ENCODE measurements at regions not wholly inside any gene's neighbourhood (a gene's known extent, or its start where the extent isn't known, plus 50 kb on each side); places are given as distances from the start of the nearest gene placed in this dataset.

- Histone ChIP-seq H3K4me1 (no peaks in the 10 kb centered on the region), H3K4me3 (ENCODE audit: low read depth, low read length) (no peak overlapping the region), H2AFZ (no peak overlapping the region), H3K9me3 (ENCODE audit: control insufficient read depth, low read length) (no peaks in the 10 kb centered on the region), H3K4me2 (ENCODE audit: low read length) (no peak overlapping the region), H3K27me3 (ENCODE audit: control insufficient read depth, insufficient read depth, low read length) (no peaks in the 10 kb centered on the region), H3K36me3 (ENCODE audit: control insufficient read depth, insufficient read depth, low read length) (no peaks in the 10 kb centered on the region), H3K27ac (no peak overlapping the region), H3K79me2 (no peaks in the 10 kb centered on the region), H3K9ac (no peak overlapping the region)
- TF ChIP-seq CTCF (IDR thresholded peaks at IDR 0.05): no peak
Measured at GRCh38 chr18:64659196-64659595, 510.3 kb upstream of the LINC00305 start.

- Histone ChIP-seq H3K27me3 (ENCODE audit: control insufficient read depth, insufficient read depth, low read length) (no peaks in the 10 kb centered on the region), H2AFZ (no peak overlapping the region), H3K27ac (no peak overlapping the region)
Measured at GRCh38 chr18:64653068-64653467, 504.2 kb upstream of the LINC00305 start.

GRCh38 chr18:64650068-64650467 is 501.2 kb upstream of the LINC00305 start:
- Histone ChIP-seq H3K9me3 (ENCODE audit: control insufficient read depth, low read length) (no peaks in the 10 kb centered on the region), H3K4me3 (ENCODE audit: low read depth, low read length) (no peak overlapping the region), H3K27ac (no peak overlapping the region), H2AFZ (no peak overlapping the region), H3K27me3 (ENCODE audit: control insufficient read depth, insufficient read depth, low read length) (no peaks in the 10 kb centered on the region), H3K4me2 (ENCODE audit: low read length) (no peak overlapping the region), H3K36me3 (ENCODE audit: control insufficient read depth, insufficient read depth, low read length) (no peaks in the 10 kb centered on the region), H3K9ac (no peak overlapping the region), H3K4me1 (no peaks in the 10 kb centered on the region), H3K79me2 (no peaks in the 10 kb centered on the region)
- TF ChIP-seq CTCF (IDR thresholded peaks at IDR 0.05): no peak

More at GRCh38 chr18:64653068-64653467, 504.2 kb upstream of the LINC00305 start:
- no peak overlapping the region for H3K9ac ChIP-seq
- no peaks in the 10 kb centered on the region for H3K36me3 ChIP-seq (ENCODE audit: control insufficient read depth, insufficient read depth, low read length)
- H3K4me2 ChIP-seq (ENCODE audit: low read length): no peak overlapping the region
- H3K9me3 ChIP-seq (ENCODE audit: control insufficient read depth, low read length): no peaks in the 10 kb centered on the region
- no peaks in the 10 kb centered on the region for H3K4me1 ChIP-seq
- TF ChIP-seq CTCF (IDR thresholded peaks at IDR 0.05): no peak
- no peaks in the 10 kb centered on the region for H3K79me2 ChIP-seq
- H3K4me3 ChIP-seq (ENCODE audit: low read depth, low read length): no peak overlapping the region

GRCh38 chr18:64645753-64646152 is 496.9 kb upstream of the LINC00305 start:
- Histone ChIP-seq H3K27ac (no peak overlapping the region), H3K27me3 (ENCODE audit: control insufficient read depth, insufficient read depth, low read length) (no peaks in the 10 kb centered on the region), H3K9ac (no peak overlapping the region), H3K36me3 (ENCODE audit: control insufficient read depth, insufficient read depth, low read length) (no peaks in the 10 kb centered on the region), H3K4me1 (no peaks in the 10 kb centered on the region), H3K4me2 (ENCODE audit: low read length) (no peak overlapping the region), H3K9me3 (ENCODE audit: control insufficient read depth, low read length) (no peaks in the 10 kb centered on the region), H2AFZ (no peak overlapping the region), H3K4me3 (ENCODE audit: low read depth, low read length) (no peak overlapping the region), H3K79me2 (no peaks in the 10 kb centered on the region)
- TF ChIP-seq CTCF (IDR thresholded peaks at IDR 0.05): no peak

GRCh38 chr18:64639536-64639935 is 490.6 kb upstream of the LINC00305 start:
- Histone ChIP-seq H3K27ac (no peak overlapping the region), H3K4me1 (no peaks in the 10 kb centered on the region), H3K9ac (no peak overlapping the region), H3K27me3 (ENCODE audit: control insufficient read depth, insufficient read depth, low read length) (no peaks in the 10 kb centered on the region), H3K9me3 (ENCODE audit: control insufficient read depth, low read length) (peaks cover 3% of the 10 kb centered on the region), H3K4me3 (ENCODE audit: low read depth, low read length) (no peak overlapping the region), H3K79me2 (no peaks in the 10 kb centered on the region), H3K4me2 (ENCODE audit: low read length) (no peak overlapping the region), H3K36me3 (ENCODE audit: control insufficient read depth, insufficient read depth, low read length) (no peaks in the 10 kb centered on the region), H2AFZ (no peak overlapping the region)
- no peak for TF ChIP-seq CTCF (IDR thresholded peaks at IDR 0.05)
